ENCODE measurements at regions not wholly inside any gene's neighbourhood (a gene's known extent, or its start where the extent isn't known, plus 50 kb on each side); places are given as distances from the start of the nearest gene placed in this dataset.

DNA sequence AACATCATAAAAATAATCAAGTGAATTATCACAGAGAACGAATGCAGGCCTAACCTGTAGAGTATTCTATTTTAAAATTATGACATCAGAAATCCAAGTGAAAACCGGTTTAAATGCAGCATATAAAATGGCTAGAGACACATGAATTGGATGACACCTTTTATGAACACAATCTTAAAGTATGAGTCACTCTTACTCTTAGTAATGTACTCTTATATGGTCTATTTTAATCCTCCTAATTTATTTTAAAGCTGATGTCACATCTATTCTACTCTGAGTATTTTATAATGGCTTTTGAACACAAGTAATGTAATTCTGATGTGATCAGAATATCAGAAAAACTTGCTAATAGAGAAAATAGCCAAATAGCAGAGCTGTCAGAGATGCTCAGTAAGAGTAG, 161.4 kb upstream of the RADX start:
- TF ChIP-seq, protein P1, sequence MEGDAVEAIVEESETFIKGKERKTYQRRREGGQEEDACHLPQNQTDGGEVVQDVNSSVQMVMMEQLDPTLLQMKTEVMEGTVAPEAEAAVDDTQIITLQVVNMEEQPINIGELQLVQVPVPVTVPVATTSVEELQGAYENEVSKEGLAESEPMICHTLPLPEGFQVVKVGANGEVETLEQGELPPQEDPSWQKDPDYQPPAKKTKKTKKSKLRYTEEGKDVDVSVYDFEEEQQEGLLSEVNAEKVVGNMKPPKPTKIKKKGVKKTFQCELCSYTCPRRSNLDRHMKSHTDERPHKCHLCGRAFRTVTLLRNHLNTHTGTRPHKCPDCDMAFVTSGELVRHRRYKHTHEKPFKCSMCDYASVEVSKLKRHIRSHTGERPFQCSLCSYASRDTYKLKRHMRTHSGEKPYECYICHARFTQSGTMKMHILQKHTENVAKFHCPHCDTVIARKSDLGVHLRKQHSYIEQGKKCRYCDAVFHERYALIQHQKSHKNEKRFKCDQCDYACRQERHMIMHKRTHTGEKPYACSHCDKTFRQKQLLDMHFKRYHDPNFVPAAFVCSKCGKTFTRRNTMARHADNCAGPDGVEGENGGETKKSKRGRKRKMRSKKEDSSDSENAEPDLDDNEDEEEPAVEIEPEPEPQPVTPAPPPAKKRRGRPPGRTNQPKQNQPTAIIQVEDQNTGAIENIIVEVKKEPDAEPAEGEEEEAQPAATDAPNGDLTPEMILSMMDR (conservative IDR thresholded peaks at IDR 0.05; ENCODE audit: low read depth, low read length), result no peak
- no peak for TF ChIP-seq EZH2 (IDR thresholded peaks at IDR 0.05; ENCODE audit: low read length, unreplicated experiment)

Data from PC-3 (cell line).